ENCODE measurements at regions not wholly inside any gene's neighbourhood (a gene's known extent, or its start where the extent isn't known, plus 50 kb on each side); places are given as distances from the start of the nearest gene placed in this dataset.

GRCh38 chr13:63435667-63436324, 2020.1 kb upstream of the PCDH20 start:
- H3K27ac ChIP-seq (ENCODE audit: low read length): no peak overlapping the region
- H3K36me3 ChIP-seq (ENCODE audit: control insufficient read depth, insufficient read depth, low read length): no peaks in the 10 kb centered on the region
- DNase-seq: no peak
- no peaks in the 10 kb centered on the region for H3K9me3 ChIP-seq (ENCODE audit: control insufficient read depth, low read depth, low read length)
- H3K27me3 ChIP-seq (ENCODE audit: control insufficient read depth, insufficient read depth, low read length): no peaks in the 10 kb centered on the region
- 67% methylated on average over 1 of the region's 2 CpGs for WGBS (ENCODE audit: insufficient coverage, low lambda C conversion rate)
- H3K4me3 ChIP-seq (ENCODE audit: low read length): no peak overlapping the region
- H3K4me1 ChIP-seq (ENCODE audit: control insufficient read depth, insufficient read depth, low read length): no peaks in the 10 kb centered on the region

- Histone ChIP-seq H3K9me3 (ENCODE audit: control insufficient read depth, low read depth, low read length) (no peaks in the 10 kb centered on the region), H3K27me3 (ENCODE audit: control insufficient read depth, insufficient read depth, low read length) (no peaks in the 10 kb centered on the region)
Measured at GRCh38 chr13:63433546-63434150, 2018.0 kb upstream of the PCDH20 start.

GRCh38 chr13:63427170-63427569, 2011.5 kb upstream of the PCDH20 start:
- 100% methylated on average over 1 of the region's 2 CpGs for WGBS (ENCODE audit: insufficient coverage, low lambda C conversion rate)

More at GRCh38 chr13:63433546-63434150, 2018.0 kb upstream of the PCDH20 start:
- H3K4me1 ChIP-seq (ENCODE audit: control insufficient read depth, insufficient read depth, low read length): no peaks in the 10 kb centered on the region
- no peak overlapping the region for H3K4me3 ChIP-seq (ENCODE audit: low read length)
- no peak overlapping the region for H3K27ac ChIP-seq (ENCODE audit: low read length)
- no peak for DNase-seq
- H3K36me3 ChIP-seq (ENCODE audit: control insufficient read depth, insufficient read depth, low read length): no peaks in the 10 kb centered on the region

GRCh38 chr13:63425131-63425530, 2009.5 kb upstream of the PCDH20 start:
- Histone ChIP-seq H3K4me1 (ENCODE audit: control insufficient read depth, insufficient read depth, low read length) (no peaks in the 10 kb centered on the region), H3K27ac (ENCODE audit: low read length) (no peak overlapping the region), H3K4me3 (ENCODE audit: low read length) (no peak overlapping the region), H3K9me3 (ENCODE audit: control insufficient read depth, low read depth, low read length) (no peaks in the 10 kb centered on the region), H3K27me3 (ENCODE audit: control insufficient read depth, insufficient read depth, low read length) (no peaks in the 10 kb centered on the region), H3K36me3 (ENCODE audit: control insufficient read depth, insufficient read depth, low read length) (no peaks in the 10 kb centered on the region)
- no peak for DNase-seq
- WGBS (ENCODE audit: insufficient coverage, low lambda C conversion rate): no CpG with 5 or more reads among the region's 2 CpGs

More at GRCh38 chr13:63427170-63427569, 2011.5 kb upstream of the PCDH20 start:
- H3K4me3 ChIP-seq (ENCODE audit: low read length): no peak overlapping the region
- no peaks in the 10 kb centered on the region for H3K4me1 ChIP-seq (ENCODE audit: control insufficient read depth, insufficient read depth, low read length)
- no peaks in the 10 kb centered on the region for H3K36me3 ChIP-seq (ENCODE audit: control insufficient read depth, insufficient read depth, low read length)
- no peaks in the 10 kb centered on the region for H3K9me3 ChIP-seq (ENCODE audit: control insufficient read depth, low read depth, low read length)
- H3K27me3 ChIP-seq (ENCODE audit: control insufficient read depth, insufficient read depth, low read length): no peaks in the 10 kb centered on the region
- DNase-seq: no peak
- no peak overlapping the region for H3K27ac ChIP-seq (ENCODE audit: low read length)

GRCh38 chr13:63421123-63421522, 2005.5 kb upstream of the PCDH20 start:
- Histone ChIP-seq H3K9me3 (ENCODE audit: control insufficient read depth, low read depth, low read length) (no peaks in the 10 kb centered on the region), H3K27ac (ENCODE audit: low read length) (no peak overlapping the region), H3K36me3 (ENCODE audit: control insufficient read depth, insufficient read depth, low read length) (no peaks in the 10 kb centered on the region), H3K4me3 (ENCODE audit: low read length) (no peak overlapping the region), H3K4me1 (ENCODE audit: control insufficient read depth, insufficient read depth, low read length) (no peaks in the 10 kb centered on the region), H3K27me3 (ENCODE audit: control insufficient read depth, insufficient read depth, low read length) (no peaks in the 10 kb centered on the region)
- 67% methylated on average over 1 of the region's 3 CpGs for WGBS (ENCODE audit: insufficient coverage, low lambda C conversion rate)
- DNase-seq: no peak

GRCh38 chr13:63420685-63421084, 2005.0 kb upstream of the PCDH20 start:
- Histone ChIP-seq H3K27me3 (ENCODE audit: control insufficient read depth, insufficient read depth, low read length) (no peaks in the 10 kb centered on the region), H3K4me3 (ENCODE audit: low read length) (no peak overlapping the region), H3K27ac (ENCODE audit: low read length) (no peak overlapping the region), H3K4me1 (ENCODE audit: control insufficient read depth, insufficient read depth, low read length) (no peaks in the 10 kb centered on the region), H3K9me3 (ENCODE audit: control insufficient read depth, low read depth, low read length) (no peaks in the 10 kb centered on the region), H3K36me3 (ENCODE audit: control insufficient read depth, insufficient read depth, low read length) (no peaks in the 10 kb centered on the region)
- no peak for DNase-seq

- no peak for DNase-seq
- no peak overlapping the region for H3K4me3 ChIP-seq (ENCODE audit: low read length)
- H3K4me1 ChIP-seq (ENCODE audit: control insufficient read depth, insufficient read depth, low read length): no peaks in the 10 kb centered on the region
- 100% methylated on average over 1 of the region's 2 CpGs for WGBS (ENCODE audit: insufficient coverage, low lambda C conversion rate)
- no peaks in the 10 kb centered on the region for H3K27me3 ChIP-seq (ENCODE audit: control insufficient read depth, insufficient read depth, low read length)
- no peaks in the 10 kb centered on the region for H3K9me3 ChIP-seq (ENCODE audit: control insufficient read depth, low read depth, low read length)
- H3K36me3 ChIP-seq (ENCODE audit: control insufficient read depth, insufficient read depth, low read length): no peaks in the 10 kb centered on the region
- no peak overlapping the region for H3K27ac ChIP-seq (ENCODE audit: low read length)
Measured at GRCh38 chr13:63414247-63414646, 1998.6 kb upstream of the PCDH20 start.

GRCh38 chr13:63409791-63410351, 1994.2 kb upstream of the PCDH20 start:
- WGBS (ENCODE audit: insufficient coverage, low lambda C conversion rate): 90% methylated on average over 4 of the region's 7 CpGs
- Histone ChIP-seq H3K9me3 (ENCODE audit: control insufficient read depth, low read depth, low read length) (no peaks in the 10 kb centered on the region), H3K27me3 (ENCODE audit: control insufficient read depth, insufficient read depth, low read length) (no peaks in the 10 kb centered on the region), H3K36me3 (ENCODE audit: control insufficient read depth, insufficient read depth, low read length) (no peaks in the 10 kb centered on the region), H3K27ac (ENCODE audit: low read length) (no peak overlapping the region), H3K4me1 (ENCODE audit: control insufficient read depth, insufficient read depth, low read length) (no peaks in the 10 kb centered on the region), H3K4me3 (ENCODE audit: low read length) (no peak overlapping the region)
- no peak for DNase-seq

GRCh38 chr13:63408331-63409189, 1992.9 kb upstream of the PCDH20 start:
- no peaks in the 10 kb centered on the region for H3K4me1 ChIP-seq (ENCODE audit: control insufficient read depth, insufficient read depth, low read length)
- H3K4me3 ChIP-seq (ENCODE audit: low read length): no peak overlapping the region
- no peaks in the 10 kb centered on the region for H3K27me3 ChIP-seq (ENCODE audit: control insufficient read depth, insufficient read depth, low read length)
- no peaks in the 10 kb centered on the region for H3K36me3 ChIP-seq (ENCODE audit: control insufficient read depth, insufficient read depth, low read length)
- no peaks in the 10 kb centered on the region for H3K9me3 ChIP-seq (ENCODE audit: control insufficient read depth, low read depth, low read length)
- no peak for DNase-seq
- no peak overlapping the region for H3K27ac ChIP-seq (ENCODE audit: low read length)
- 20% methylated on average over 1 of the region's 4 CpGs for WGBS (ENCODE audit: insufficient coverage, low lambda C conversion rate)

- no peak for DNase-seq
- Histone ChIP-seq H3K27ac (ENCODE audit: low read length) (no peak overlapping the region), H3K27me3 (ENCODE audit: control insufficient read depth, insufficient read depth, low read length) (no peaks in the 10 kb centered on the region), H3K36me3 (ENCODE audit: control insufficient read depth, insufficient read depth, low read length) (no peaks in the 10 kb centered on the region), H3K4me3 (ENCODE audit: low read length) (no peak overlapping the region), H3K4me1 (ENCODE audit: control insufficient read depth, insufficient read depth, low read length) (no peaks in the 10 kb centered on the region), H3K9me3 (ENCODE audit: control insufficient read depth, low read depth, low read length) (no peaks in the 10 kb centered on the region)
Measured at GRCh38 chr13:63403733-63404132, 1988.1 kb upstream of the PCDH20 start.
